Heart right ventricle (tissue), 16 donors: ENCODE measurements at regions not wholly inside any gene's neighbourhood (a gene's known extent, or its start where the extent isn't known, plus 50 kb on each side); places are given as distances from the start of the nearest gene placed in this dataset.

Source experiments
- ATAC-seq, 8 donors: fragments of 200-7000 bp; cut with Tn5 transposase; one replicate each; pipeline ENCODE4 v1.9.1; 2020; ENCODE audit warnings: mild to moderate bottlenecking in 8 of 8, moderate library complexity in 8 of 8, moderate number of reproducible peaks in 1 of 8
- DNase-seq, 2 donors: peaks; one replicate each; pipeline ENCODE4 v3.0.0-alpha.2; 2020
- H3K27ac ChIP-seq, 10 donors: fragments of 200-600 bp; sonication (generic) in 2 of 10; one replicate each; pipeline versions ENCODE4 v1.5.0 to v1.8.0; 2020 to 2022; ENCODE audit warnings: mild to moderate bottlenecking in 3 of 10
- H3K27me3 ChIP-seq, 7 donors: fragments of 200-600 bp; one replicate each; pipeline ENCODE4 v1.8.0; 2021 to 2022; ENCODE audit warnings: mild to moderate bottlenecking in 2 of 7
- H3K36me3 ChIP-seq, 9 donors: fragments of 200-600 bp; sonication (generic) in 1 of 9; one replicate each; pipeline versions ENCODE4 v1.5.0 to v1.8.0; 2020 to 2022; ENCODE audit warnings: mild to moderate bottlenecking in 2 of 9
- H3K4me1 ChIP-seq, 9 donors: fragments of 200-600 bp; sonication (generic) in 1 of 9; one replicate each; pipeline versions ENCODE4 v1.5.0 to v1.8.0; 2020 to 2022; ENCODE audit warnings: mild to moderate bottlenecking in 4 of 9
- H3K4me3 ChIP-seq, 10 donors: fragments of 200-600 bp; sonication (generic) in 2 of 10; one replicate each; pipeline versions ENCODE4 v1.5.0 to v1.8.0; 2020 to 2022; ENCODE audit warnings: mild to moderate bottlenecking in 7 of 10, moderate library complexity in 2 of 10
- H3K9me3 ChIP-seq, 11 donors: fragments of 200-600 bp in 10 of 11; sonication (generic) in 2 of 11; one replicate each; pipeline versions ENCODE4 v1.5.0 to v1.8.0; 2013 to 2022; ENCODE audit warnings: mild to moderate bottlenecking in 2 of 11, control low read depth in 1 of 11, moderate library complexity in 1 of 11
- CTCF ChIP-seq, 9 donors: fragments of 200-600 bp; sonication (generic) in 2 of 9; IDR thresholded peaks; one replicate each; pipeline versions ENCODE4 v1.5.0 to v1.8.0; 2021 to 2022; ENCODE audit warnings: antibody characterized with exemption in 9 of 9, mild to moderate bottlenecking in 5 of 9, moderate library complexity in 1 of 9
- WGBS, 2 donors: extraction: QIAGEN DNeasy Blood & Tissue Kit; methylation state at CpG; one replicate each; pipeline ENCODE4 v1.1.7; 2013; ENCODE audit warnings: inconsistent platforms in 1 of 2; 5-methylcytosine and 5-hydroxymethylcytosine counted together
- intact Hi-C, 10 donors: fragments of 100-400 bp; cut with DNase I; formaldehyde crosslinking; loops; one replicate each; pipeline versions ENCODE4 v1.11.1 to v1.14.2; 2022
- donor health status: Arrhythmogenic right ventricular cardiomyopathy.
- donor health status: ischemic (EF 13 %, LVEDD 7.1; RV severe dilation, severe dysfunction).
- donor health status: healthy with polysubstance abuse.
- donor health status: DM: no; HTN: yes; CAD: no.
- donor health status: DM: no; HTN: no; CAD: no.
- donor health status: ischemic (EF 25% LVEDD 6.9; RV normal size, moderate dysfunction).
- donor health status: ischemic (EF 25% LVEDD 5.7; RV mildly dilated, moderate dysfunction).
- donor health status: healthy.
- donor health status: DM: yes; HTN: yes; CAD: no.
- donor health status: Ischemic cardiomyopathy.
- donor health status: ischemic (EF 35%, LVEDD 5.7; RV mildly dilated, moderate dysfunction).
- donor health status: nonischemic (EF 11% LVEDD 7.7; RV severe dilation, severe dysfunction).
- donor health status: DM: yes; HTN: yes; CAD: no.
- donor health status: PGD.
- donor health status: ischemic (EF 29% LVEDD 5.4; RV normal size, mild dysfunction).
- donor health status: nonischemic (EF 23%, LVEDD 6.1; RV moderate dilation, normal function).

GRCh38 chr21:33975548-33976081, 60.0 kb upstream of the ATP5PO start:
- WGBS, 2 donors: 51 to 53% methylated on average over 7 of the region's 7 CpGs
- peak; percentile 27 to 57 (median 40) for ATAC-seq

GRCh38 chr21:33974513-33975468, 59.2 kb upstream of the ATP5PO start:
- H3K9me3 ChIP-seq: no peaks in the 10 kb centered on the region
- WGBS, 2 donors: 92 to 95% methylated on average over 9 of the region's 9 CpGs

More at GRCh38 chr21:33975548-33976081, 60.0 kb upstream of the ATP5PO start:
- Histone ChIP-seq H3K9me3 (no peaks in the 10 kb centered on the region), H3K27me3 (no peaks in the 10 kb centered on the region), H3K36me3 (no peaks in the 10 kb centered on the region), H3K27ac (peak overlapping the region; percentile 1 to 91 (median 76)), H3K4me1 (peaks cover 0 to 38% (median 10%) of the 10 kb centered on the region in 9 donors), H3K4me3 (peak overlapping the region in 2 of 10 donors; percentile 10 to 19)
- DNase-seq: no peak
- intact Hi-C loops: loop anchor here in 3 of 10 donors (5.0 to 10.0 kb wide), 3 partner anchors 47 to 1067 kb away; partner anchors contain the start of genes MRPS6 (in 1 of the 3) and SLC5A3 (in 1 of the 3)
- no peak for TF ChIP-seq CTCF (IDR thresholded peaks at IDR 0.05)

GRCh38 chr21:33973268-33973667, 57.7 kb upstream of the ATP5PO start:
- H3K27me3 ChIP-seq: no peaks in the 10 kb centered on the region
- H3K27ac ChIP-seq: no peak overlapping the region
- no peaks in the 10 kb centered on the region for H3K9me3 ChIP-seq
- no peak overlapping the region for H3K4me3 ChIP-seq
- DNase-seq (no peak), ATAC-seq (no peak)
- 80% methylated on average over 5 of the region's 5 CpGs for WGBS, 2 donors
- intact Hi-C loops: loop anchor here in 1 of 10 donors (10.0 kb wide), 1 partner anchor 102 kb away; the partner anchor contains the start of genes MRPS6 and SLC5A3
- no peak for TF ChIP-seq CTCF (IDR thresholded peaks at IDR 0.05)
- H3K36me3 ChIP-seq: no peaks in the 10 kb centered on the region
- H3K4me1 ChIP-seq: peaks cover 8 to 56% (median 31%) of the 10 kb centered on the region in 9 donors

More at GRCh38 chr21:33974513-33975468, 59.2 kb upstream of the ATP5PO start:
- no peak for TF ChIP-seq CTCF (IDR thresholded peaks at IDR 0.05)
- intact Hi-C loops: loop anchor here in 3 of 10 donors (5.0 to 10.0 kb wide), 3 partner anchors 48 to 1068 kb away; partner anchors contain the start of genes MRPS6 (in 1 of the 3) and SLC5A3 (in 1 of the 3)
- Histone ChIP-seq H3K4me1 (peaks cover 0 to 41% (median 18%) of the 10 kb centered on the region in 9 donors), H3K27me3 (no peaks in the 10 kb centered on the region), H3K27ac (peak overlapping the region in 4 of 10 donors; percentile 76 to 91 (median 82)), H3K4me3 (no peak overlapping the region), H3K36me3 (no peaks in the 10 kb centered on the region)
- DNase-seq: no peak
- ATAC-seq: no peak

GRCh38 chr21:33972539-33972938, 56.9 kb upstream of the ATP5PO start:
- H3K4me1 ChIP-seq: peaks cover 8 to 54% (median 31%) of the 10 kb centered on the region in 9 donors
- H3K36me3 ChIP-seq: no peaks in the 10 kb centered on the region
- H3K27me3 ChIP-seq: no peaks in the 10 kb centered on the region
- no peak for ATAC-seq
- no peak for DNase-seq
- 94 to 97% methylated on average over 5 of the region's 5 CpGs for WGBS, 2 donors
- no peak overlapping the region for H3K27ac ChIP-seq
- intact Hi-C loops: loop anchor here in 1 of 10 donors (10.0 kb wide), 1 partner anchor 102 kb away; the partner anchor contains the start of genes MRPS6 and SLC5A3
- H3K9me3 ChIP-seq: no peaks in the 10 kb centered on the region
- TF ChIP-seq CTCF (IDR thresholded peaks at IDR 0.05): no peak
- no peak overlapping the region for H3K4me3 ChIP-seq
